ENCODE measurements at regions not wholly inside any gene's neighbourhood (a gene's known extent, or its start where the extent isn't known, plus 50 kb on each side); places are given as distances from the start of the nearest gene placed in this dataset.
"Not testable (repeated sequence)": the region's sequence is repeated elsewhere in the genome, so short reads cannot be mapped to it uniquely, and the experiment has no call there.

GRCh38 chr7:4602905-4603842 is 78.9 kb upstream of the FOXK1 start:
- no peak for DNase-seq (ENCODE audit: extremely low spot score)
- ChIA-PET CTCF (no interaction called here), POLR2A (no interaction called here)
- TF ChIP-seq NFRKB (IDR thresholded peaks at IDR 0.05): no peak
- no peak for TF ChIP-seq ZNF384 (IDR thresholded peaks at IDR 0.05)
- no peak for TF ChIP-seq LEF1 (IDR thresholded peaks at IDR 0.05; ENCODE audit: borderline replicate concordance)
- TF ChIP-seq FOXK2 (IDR thresholded peaks at IDR 0.05): no peak
- TF ChIP-seq ARNT (IDR thresholded peaks at IDR 0.05): no peak
- TF ChIP-seq SP1 (IDR thresholded peaks at IDR 0.05): no peak
- no peak for TF ChIP-seq L3MBTL2 (conservative IDR thresholded peaks at IDR 0.05)
- no peak for TF ChIP-seq SUZ12 (IDR thresholded peaks at IDR 0.05)
- TF ChIP-seq BHLHE40 (IDR thresholded peaks at IDR 0.05; ENCODE audit: borderline replicate concordance): no peak
- TF ChIP-seq ELF4 (IDR thresholded peaks at IDR 0.05): no peak
- TF ChIP-seq CTBP1 (IDR thresholded peaks at IDR 0.05; ENCODE audit: borderline replicate concordance): no peak
- TF ChIP-seq FOXA1 (IDR thresholded peaks at IDR 0.05): no peak
- TF ChIP-seq, protein P1, sequence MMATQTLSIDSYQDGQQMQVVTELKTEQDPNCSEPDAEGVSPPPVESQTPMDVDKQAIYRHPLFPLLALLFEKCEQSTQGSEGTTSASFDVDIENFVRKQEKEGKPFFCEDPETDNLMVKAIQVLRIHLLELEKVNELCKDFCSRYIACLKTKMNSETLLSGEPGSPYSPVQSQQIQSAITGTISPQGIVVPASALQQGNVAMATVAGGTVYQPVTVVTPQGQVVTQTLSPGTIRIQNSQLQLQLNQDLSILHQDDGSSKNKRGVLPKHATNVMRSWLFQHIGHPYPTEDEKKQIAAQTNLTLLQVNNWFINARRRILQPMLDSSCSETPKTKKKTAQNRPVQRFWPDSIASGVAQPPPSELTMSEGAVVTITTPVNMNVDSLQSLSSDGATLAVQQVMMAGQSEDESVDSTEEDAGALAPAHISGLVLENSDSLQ (IDR thresholded peaks at IDR 0.05): no peak
- no peak for TF ChIP-seq TARDBP (IDR thresholded peaks at IDR 0.05)
- TF ChIP-seq FOXM1 (IDR thresholded peaks at IDR 0.05; ENCODE audit: borderline replicate concordance): no peak
- TF ChIP-seq HDGF (IDR thresholded peaks at IDR 0.05; ENCODE audit: borderline replicate concordance): no peak

DNA sequence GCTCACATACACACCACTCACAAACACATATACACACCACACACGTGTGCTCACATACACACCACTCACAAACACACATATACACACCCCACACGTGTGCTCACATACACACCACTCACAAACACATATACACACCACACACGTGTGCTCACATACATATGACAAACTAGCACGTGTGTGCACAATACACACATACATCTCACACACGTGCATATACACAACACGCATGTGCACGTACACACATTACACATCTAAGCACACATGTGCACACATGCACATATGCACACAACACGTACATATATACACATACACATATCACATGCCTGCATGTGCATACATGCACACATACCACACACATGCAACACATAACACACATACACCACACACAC is 78.3 kb upstream of the FOXK1 start:
- DNase-seq (ENCODE audit: extremely low spot score): no peak
- ChIA-PET POLR2A (no interaction called here), CTCF (no interaction called here)
- TF ChIP-seq ZNF384 (IDR thresholded peaks at IDR 0.05): no peak
- TF ChIP-seq TARDBP (IDR thresholded peaks at IDR 0.05): no peak
- no peak for TF ChIP-seq SUZ12 (IDR thresholded peaks at IDR 0.05)
- TF ChIP-seq FOXM1 (IDR thresholded peaks at IDR 0.05; ENCODE audit: borderline replicate concordance): no peak
- TF ChIP-seq L3MBTL2 (conservative IDR thresholded peaks at IDR 0.05): no peak
- no peak for TF ChIP-seq HDGF (IDR thresholded peaks at IDR 0.05; ENCODE audit: borderline replicate concordance)
- TF ChIP-seq, protein P1 (IDR thresholded peaks at IDR 0.05): no peak
- TF ChIP-seq SP1 (IDR thresholded peaks at IDR 0.05): no peak
- TF ChIP-seq FOXA1 (IDR thresholded peaks at IDR 0.05): no peak
- no peak for TF ChIP-seq ELF4 (IDR thresholded peaks at IDR 0.05)
- TF ChIP-seq NFRKB (IDR thresholded peaks at IDR 0.05): no peak
- no peak for TF ChIP-seq FOXK2 (IDR thresholded peaks at IDR 0.05)
- TF ChIP-seq CTBP1 (IDR thresholded peaks at IDR 0.05; ENCODE audit: borderline replicate concordance): no peak

- POLR2A ChIA-PET: no interaction called here
- TF ChIP-seq TARDBP (IDR thresholded peaks at IDR 0.05) (no peak), ELF4 (IDR thresholded peaks at IDR 0.05) (no peak), FOXA1 (IDR thresholded peaks at IDR 0.05) (no peak), ARNT (IDR thresholded peaks at IDR 0.05) (no peak), CTBP1 (IDR thresholded peaks at IDR 0.05; ENCODE audit: borderline replicate concordance) (no peak), BHLHE40 (IDR thresholded peaks at IDR 0.05; ENCODE audit: borderline replicate concordance) (no peak)
- CTCF ChIA-PET: no interaction called here
- DNase-seq (ENCODE audit: extremely low spot score): no peak
Observed at GRCh38 chr7:4604456-4604940, 77.6 kb upstream of the FOXK1 start.

- no peak for DNase-seq (ENCODE audit: extremely low spot score)
- POLR2A ChIA-PET: no interaction called here
- TF ChIP-seq FOXM1 (IDR thresholded peaks at IDR 0.05; ENCODE audit: borderline replicate concordance) (no peak), L3MBTL2 (conservative IDR thresholded peaks at IDR 0.05) (no peak), BHLHE40 (IDR thresholded peaks at IDR 0.05; ENCODE audit: borderline replicate concordance) (no peak), FOXK2 (IDR thresholded peaks at IDR 0.05) (no peak), ZNF384 (IDR thresholded peaks at IDR 0.05) (no peak), NFRKB (IDR thresholded peaks at IDR 0.05) (no peak)
- TF ChIP-seq, protein P1 (IDR thresholded peaks at IDR 0.05): no peak
- CTCF ChIA-PET: no interaction called here
Observed at GRCh38 chr7:4606797-4607196, 75.3 kb upstream of the FOXK1 start.

- CTCF ChIA-PET: interaction anchor here (1.2 kb wide), 1 partner anchor 24 kb away, joined by 4 read pairs; no protein-coding TSS in a partner anchor
- POLR2A ChIA-PET: no interaction called here
- DNase-seq (ENCODE audit: extremely low spot score): no peak
- TF ChIP-seq CTBP1 (IDR thresholded peaks at IDR 0.05; ENCODE audit: borderline replicate concordance) (no peak), SUZ12 (IDR thresholded peaks at IDR 0.05) (no peak), ARNT (IDR thresholded peaks at IDR 0.05) (no peak), BHLHE40 (IDR thresholded peaks at IDR 0.05; ENCODE audit: borderline replicate concordance) (no peak), FOXM1 (IDR thresholded peaks at IDR 0.05; ENCODE audit: borderline replicate concordance) (no peak)
Observed at GRCh38 chr7:4607311-4607729, 74.8 kb upstream of the FOXK1 start.

GRCh38 chr7:4609576-4609975 is 72.5 kb upstream of the FOXK1 start:
- DNase-seq (ENCODE audit: extremely low spot score); POLR2A ChIA-PET; CTCF ChIA-PET: not testable (repeated sequence)

All from HEK293T (cell line).